SK-N-SH (cell line): ENCODE measurements at regions not wholly inside any gene's neighbourhood (a gene's known extent, or its start where the extent isn't known, plus 50 kb on each side); places are given as distances from the start of the nearest gene placed in this dataset.

Experiments used
- CTCF ChIA-PET: fragments of 300-600, 350-600 bp; formaldehyde crosslinking; extraction: SDS; loops from one replicate; lab custom pipeline; 2021; lab: Yijun Ruan, JAX
- POLR2A ChIA-PET: fragments of 350-600 bp; sonication (Branson Sonifier 250); formaldehyde crosslinking; extraction: SDS; loops from one replicate; lab custom pipeline; 2020; ENCODE audit warnings: antibody characterized with exemption, inconsistent platforms; lab: Yijun Ruan, JAX
- DNase-seq: peaks from one replicate; pipeline ENCODE4 v3.0.0; 2012
- H2AFZ ChIP-seq: fragments of 200-600 bp; sonication (generic); 2 replicates; pipeline ENCODE4 v1.8.1; 2016; ENCODE audit warnings: antibody characterized with exemption, mild to moderate bottlenecking, low read depth
- H3F3A ChIP-seq: fragments of 200-600 bp; sonication (generic); replicated peaks from 2 replicates; pipeline ENCODE3; 2016; ENCODE audit warnings: antibody characterized with exemption, mild to moderate bottlenecking; ENCODE audit not compliant: insufficient read depth
- H3K27ac ChIP-seq, 2 experiments: fragments of 200-500 bp in 1 of 2; fragments of 200-600 bp in 1 of 2; sonication (Bioruptor generic) in 1 of 2; sonication (generic), shearing (Covaris generic) in 1 of 2; 2 replicates each; pipeline versions ENCODE4 v1.5.1 to v1.6.1; 2014 to 2016; ENCODE audit warnings: low read depth in 2 of 2, inconsistent platforms in 1 of 2, low read length in 1 of 2, mild to moderate bottlenecking in 1 of 2, mixed read lengths in 1 of 2
- H3K27me3 ChIP-seq: fragments of 200-600 bp; sonication (generic), shearing (Covaris generic); 2 replicates; pipeline ENCODE4 v1.6.1; 2016; ENCODE audit warnings: mixed run types; ENCODE audit not compliant: insufficient read depth
- H3K36me3 ChIP-seq, 2 experiments: fragments of 200-500 bp in 1 of 2; fragments of 200-600 bp in 1 of 2; sonication (Bioruptor generic) in 1 of 2; sonication (generic) in 1 of 2; replicated peaks in 1 of 2; 2 replicates each; pipeline versions ENCODE3 to v1.5.1; 2014 to 2016; ENCODE audit warnings: low read length in 1 of 2, mild to moderate bottlenecking in 1 of 2; ENCODE audit not compliant: insufficient read depth in 2 of 2, control insufficient read depth in 1 of 2
- H3K4me1 ChIP-seq, 2 experiments: fragments of 200-500 bp in 1 of 2; fragments of 200-600 bp in 1 of 2; sonication (Bioruptor generic) in 1 of 2; sonication (generic), shearing (Covaris generic) in 1 of 2; 2 replicates each; pipeline versions ENCODE4 v1.5.1 to v1.6.1; 2014 to 2016; ENCODE audit warnings: low read depth in 1 of 2, low read length in 1 of 2, mixed run types in 1 of 2; ENCODE audit not compliant: insufficient read depth in 2 of 2, control insufficient read depth in 1 of 2
- H3K4me2 ChIP-seq: fragments of 200-600 bp; sonication (generic), shearing (Covaris generic); 2 replicates; pipeline ENCODE4 v1.6.1; 2017; ENCODE audit warnings: mixed run types
- H3K4me3 ChIP-seq, 2 experiments: fragments of 200-500 bp in 1 of 2; fragments of 200-600 bp in 1 of 2; sonication (Bioruptor generic) in 1 of 2; sonication (generic), shearing (Covaris generic) in 1 of 2; 2 replicates each; pipeline versions ENCODE4 v1.5.1 to v1.8.1; 2014 to 2016; ENCODE audit warnings: low read depth in 2 of 2, inconsistent platforms in 1 of 2, low read length in 1 of 2, mild to moderate bottlenecking in 1 of 2, mixed read lengths in 1 of 2, moderate library complexity in 1 of 2
- H3K79me2 ChIP-seq: fragments of 200-600 bp; sonication (generic); 2 replicates; pipeline ENCODE4 v1.8.1; 2017; ENCODE audit warnings: mild to moderate bottlenecking; ENCODE audit not compliant: insufficient read depth
- H3K9ac ChIP-seq: fragments of 200-600 bp; sonication (generic); 2 replicates; pipeline ENCODE4 v1.6.1; 2017; ENCODE audit warnings: mixed run types
- H3K9me2 ChIP-seq: fragments of 200-600 bp; sonication (generic); 2 replicates; pipeline ENCODE4 v1.6.1; 2017; ENCODE audit warnings: mixed run types
- H3K9me3 ChIP-seq: fragments of 200-600 bp; sonication (generic); 2 replicates; pipeline ENCODE4 v1.6.1; 2017; ENCODE audit warnings: mixed run types, mild to moderate bottlenecking, moderate library complexity
- H4K20me1 ChIP-seq: fragments of 200-600 bp; sonication (generic); 2 replicates; pipeline ENCODE4 v1.6.1; 2017; ENCODE audit warnings: mild to moderate bottlenecking, mixed run types; ENCODE audit not compliant: insufficient read depth
- CHD2 ChIP-seq: fragments of 150-350 bp; IDR thresholded peaks from 2 replicates; pipeline ENCODE4 v1.6.1; 2018; ENCODE audit warnings: low read length; ENCODE audit not compliant: partially characterized antibody
- ELF1 ChIP-seq: IDR thresholded peaks from 2 replicates; pipeline ENCODE4 v1.4.0; 2012
- EZH2phosphoT487 ChIP-seq: fragments of 200-600 bp; sonication (generic); IDR thresholded peaks from 2 replicates; pipeline ENCODE4 v1.6.1; 2017; ENCODE audit warnings: low read depth, mixed run types, mild to moderate bottlenecking, antibody characterized with exemption, moderate library complexity, borderline replicate concordance
- FOSL2 ChIP-seq: IDR thresholded peaks from 2 replicates; pipeline ENCODE4 v1.4.0; 2012; ENCODE audit warnings: low read depth, mild to moderate bottlenecking, moderate library complexity, borderline replicate concordance
- FOXM1 ChIP-seq: IDR thresholded peaks from 2 replicates; pipeline ENCODE4 v1.4.0; 2012; ENCODE audit warnings: low read depth, mild to moderate bottlenecking
- GATA2 ChIP-seq: sonication (generic); formaldehyde crosslinking; IDR thresholded peaks from 2 replicates; pipeline ENCODE4 v1.5.0; 2020; ENCODE audit warnings: mild to moderate bottlenecking, missing genetic modification reagents
- MXI1 ChIP-seq: IDR thresholded peaks from 2 replicates; pipeline ENCODE4 v1.6.1; 2012; ENCODE audit warnings: mild to moderate bottlenecking, low read depth, low read length, improper control_type of control experiment
- NFIC ChIP-seq: IDR thresholded peaks from 2 replicates; pipeline ENCODE4 v1.4.0; 2012; ENCODE audit warnings: borderline replicate concordance
- NRF1 ChIP-seq: IDR thresholded peaks from 2 replicates; pipeline ENCODE4 v1.6.1; 2012; ENCODE audit warnings: low read depth, mild to moderate bottlenecking, low read length
- RCOR1 ChIP-seq: fragments of 150-350 bp; IDR thresholded peaks from 2 replicates; pipeline ENCODE4 v1.6.1; 2017; ENCODE audit warnings: antibody characterized with exemption, low read length
- SMC3 ChIP-seq: IDR thresholded peaks from 2 replicates; pipeline ENCODE4 v1.6.1; 2012; ENCODE audit warnings: low read depth, low read length, improper control_type of control experiment
- TCF12 ChIP-seq: IDR thresholded peaks from 2 replicates; pipeline ENCODE4 v1.4.0; 2012
- WGBS: methylation state at CpG from one replicate; pipeline ENCODE4 v1.1.6; 2017; ENCODE audit warnings: low lambda C conversion rate; 5-methylcytosine and 5-hydroxymethylcytosine counted together
- TF ChIP-seq, protein P1 (sequence below): IDR thresholded peaks from 2 replicates; pipeline ENCODE4 v1.4.0; 2012; ENCODE audit warnings: low read depth, borderline replicate concordance
- TF ChIP-seq, protein P2 (sequence below): IDR thresholded peaks from 2 replicates; pipeline ENCODE4 v1.4.0; 2012; ENCODE audit warnings: low read depth, borderline replicate concordance
- TF ChIP-seq, protein P3 (sequence below): fragments of 200-600 bp; sonication (generic); IDR thresholded peaks from 2 replicates; pipeline ENCODE4 v1.6.1; 2017; ENCODE audit warnings: antibody characterized with exemption, mild to moderate bottlenecking, moderate library complexity
- TF ChIP-seq, protein P4 (sequence below): IDR thresholded peaks from 2 replicates; pipeline ENCODE4 v1.6.1; 2012; ENCODE audit warnings: mild to moderate bottlenecking, low read depth, low read length, moderate library complexity
- TF ChIP-seq, protein P5 (sequence below): IDR thresholded peaks from 2 replicates; pipeline ENCODE4; 2012
- TF ChIP-seq, protein P6 (sequence below): fragments of 150-350 bp; IDR thresholded peaks from 2 replicates; pipeline ENCODE4 v1.6.1; 2016; ENCODE audit warnings: mild to moderate bottlenecking, low read depth, low read length
- TF ChIP-seq, protein P7 (sequence below): fragments of 150-350 bp; IDR thresholded peaks from 2 replicates; pipeline ENCODE4 v1.6.1; 2017; ENCODE audit warnings: antibody characterized with exemption, low read length, low read depth, borderline replicate concordance

DNA sequence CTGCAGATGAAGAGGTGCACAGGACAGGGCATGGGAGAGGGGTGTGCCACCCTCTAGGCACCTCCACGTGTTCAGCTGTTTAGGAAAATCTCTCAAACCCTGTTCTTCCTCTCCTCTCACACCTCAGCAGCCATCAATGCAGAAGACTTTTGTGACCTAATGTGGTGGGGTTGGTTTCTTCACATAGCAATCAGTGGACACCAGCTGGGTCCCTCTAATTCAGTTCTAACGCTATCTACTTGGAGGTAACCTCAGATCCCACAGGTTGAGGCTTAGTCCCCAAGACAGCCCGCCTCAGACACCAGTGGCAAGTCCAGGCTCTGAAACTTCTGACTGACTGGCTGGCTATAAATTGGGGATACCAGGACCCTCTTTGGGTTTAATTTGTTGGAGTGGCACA, 69.9 kb upstream of the ANKRD10 start (continued):
- TF ChIP-seq, protein P1, sequence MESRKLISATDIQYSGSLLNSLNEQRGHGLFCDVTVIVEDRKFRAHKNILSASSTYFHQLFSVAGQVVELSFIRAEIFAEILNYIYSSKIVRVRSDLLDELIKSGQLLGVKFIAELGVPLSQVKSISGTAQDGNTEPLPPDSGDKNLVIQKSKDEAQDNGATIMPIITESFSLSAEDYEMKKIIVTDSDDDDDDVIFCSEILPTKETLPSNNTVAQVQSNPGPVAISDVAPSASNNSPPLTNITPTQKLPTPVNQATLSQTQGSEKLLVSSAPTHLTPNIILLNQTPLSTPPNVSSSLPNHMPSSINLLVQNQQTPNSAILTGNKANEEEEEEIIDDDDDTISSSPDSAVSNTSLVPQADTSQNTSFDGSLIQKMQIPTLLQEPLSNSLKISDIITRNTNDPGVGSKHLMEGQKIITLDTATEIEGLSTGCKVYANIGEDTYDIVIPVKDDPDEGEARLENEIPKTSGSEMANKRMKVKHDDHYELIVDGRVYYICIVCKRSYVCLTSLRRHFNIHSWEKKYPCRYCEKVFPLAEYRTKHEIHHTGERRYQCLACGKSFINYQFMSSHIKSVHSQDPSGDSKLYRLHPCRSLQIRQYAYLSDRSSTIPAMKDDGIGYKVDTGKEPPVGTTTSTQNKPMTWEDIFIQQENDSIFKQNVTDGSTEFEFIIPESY: no peak
- TF ChIP-seq GATA2 (CRISPR knock-in tag): no peak
- TF ChIP-seq, protein P2, sequence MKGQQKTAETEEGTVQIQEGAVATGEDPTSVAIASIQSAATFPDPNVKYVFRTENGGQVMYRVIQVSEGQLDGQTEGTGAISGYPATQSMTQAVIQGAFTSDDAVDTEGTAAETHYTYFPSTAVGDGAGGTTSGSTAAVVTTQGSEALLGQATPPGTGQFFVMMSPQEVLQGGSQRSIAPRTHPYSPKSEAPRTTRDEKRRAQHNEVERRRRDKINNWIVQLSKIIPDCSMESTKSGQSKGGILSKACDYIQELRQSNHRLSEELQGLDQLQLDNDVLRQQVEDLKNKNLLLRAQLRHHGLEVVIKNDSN: no peak

DNA sequence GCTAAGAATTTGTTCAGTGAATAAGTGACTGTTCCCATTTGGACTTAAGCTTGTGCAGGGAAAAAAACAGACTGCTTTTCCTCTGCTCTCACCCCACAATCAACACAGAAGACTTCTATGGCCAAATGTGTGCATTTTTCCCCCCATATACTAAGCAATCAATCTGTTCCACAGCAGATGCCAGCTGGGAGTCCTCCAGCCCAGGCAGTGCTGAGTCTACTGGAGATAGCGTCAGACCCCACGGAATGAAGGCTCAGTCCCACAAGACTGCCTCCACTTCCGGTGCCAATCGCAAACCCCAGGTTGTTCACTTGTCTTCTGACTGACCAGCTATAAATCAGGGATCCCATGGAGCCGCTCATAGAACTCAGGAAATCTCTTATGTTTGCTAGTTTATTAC, 69.5 kb upstream of the ANKRD10 start:
- peaks cover 10% of the 10 kb centered on the region; the same call in 1 of the 2 replicates for H3K27me3 ChIP-seq
- 30% methylated on average over 5 of the region's 5 CpGs for WGBS
- no peak overlapping the region for H3K4me3 ChIP-seq
- no peaks in the 10 kb centered on the region for H4K20me1 ChIP-seq
- CTCF ChIA-PET: interaction anchor here (1.2 kb wide), 1 partner anchor 9 kb away, joined by 3 read pairs; no protein-coding TSS in a partner anchor
- H2AFZ ChIP-seq: no peak overlapping the region
- no peaks in the 10 kb centered on the region for H3K9me3 ChIP-seq
- no peak overlapping the region for H3K9ac ChIP-seq
- H3F3A ChIP-seq: no peaks in the 10 kb centered on the region
- no peaks in the 10 kb centered on the region; a peak in 2 of 4 replicates for H3K4me1 ChIP-seq
- no peak for DNase-seq
- TF ChIP-seq, protein P3, sequence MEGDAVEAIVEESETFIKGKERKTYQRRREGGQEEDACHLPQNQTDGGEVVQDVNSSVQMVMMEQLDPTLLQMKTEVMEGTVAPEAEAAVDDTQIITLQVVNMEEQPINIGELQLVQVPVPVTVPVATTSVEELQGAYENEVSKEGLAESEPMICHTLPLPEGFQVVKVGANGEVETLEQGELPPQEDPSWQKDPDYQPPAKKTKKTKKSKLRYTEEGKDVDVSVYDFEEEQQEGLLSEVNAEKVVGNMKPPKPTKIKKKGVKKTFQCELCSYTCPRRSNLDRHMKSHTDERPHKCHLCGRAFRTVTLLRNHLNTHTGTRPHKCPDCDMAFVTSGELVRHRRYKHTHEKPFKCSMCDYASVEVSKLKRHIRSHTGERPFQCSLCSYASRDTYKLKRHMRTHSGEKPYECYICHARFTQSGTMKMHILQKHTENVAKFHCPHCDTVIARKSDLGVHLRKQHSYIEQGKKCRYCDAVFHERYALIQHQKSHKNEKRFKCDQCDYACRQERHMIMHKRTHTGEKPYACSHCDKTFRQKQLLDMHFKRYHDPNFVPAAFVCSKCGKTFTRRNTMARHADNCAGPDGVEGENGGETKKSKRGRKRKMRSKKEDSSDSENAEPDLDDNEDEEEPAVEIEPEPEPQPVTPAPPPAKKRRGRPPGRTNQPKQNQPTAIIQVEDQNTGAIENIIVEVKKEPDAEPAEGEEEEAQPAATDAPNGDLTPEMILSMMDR: no peak
- TF ChIP-seq CHD2: no peak
- TF ChIP-seq TCF12: no peak
- no peak for TF ChIP-seq RCOR1
- TF ChIP-seq FOSL2: no peak
- TF ChIP-seq NFIC: no peak
- no peak for TF ChIP-seq FOXM1
- TF ChIP-seq, protein P4, sequence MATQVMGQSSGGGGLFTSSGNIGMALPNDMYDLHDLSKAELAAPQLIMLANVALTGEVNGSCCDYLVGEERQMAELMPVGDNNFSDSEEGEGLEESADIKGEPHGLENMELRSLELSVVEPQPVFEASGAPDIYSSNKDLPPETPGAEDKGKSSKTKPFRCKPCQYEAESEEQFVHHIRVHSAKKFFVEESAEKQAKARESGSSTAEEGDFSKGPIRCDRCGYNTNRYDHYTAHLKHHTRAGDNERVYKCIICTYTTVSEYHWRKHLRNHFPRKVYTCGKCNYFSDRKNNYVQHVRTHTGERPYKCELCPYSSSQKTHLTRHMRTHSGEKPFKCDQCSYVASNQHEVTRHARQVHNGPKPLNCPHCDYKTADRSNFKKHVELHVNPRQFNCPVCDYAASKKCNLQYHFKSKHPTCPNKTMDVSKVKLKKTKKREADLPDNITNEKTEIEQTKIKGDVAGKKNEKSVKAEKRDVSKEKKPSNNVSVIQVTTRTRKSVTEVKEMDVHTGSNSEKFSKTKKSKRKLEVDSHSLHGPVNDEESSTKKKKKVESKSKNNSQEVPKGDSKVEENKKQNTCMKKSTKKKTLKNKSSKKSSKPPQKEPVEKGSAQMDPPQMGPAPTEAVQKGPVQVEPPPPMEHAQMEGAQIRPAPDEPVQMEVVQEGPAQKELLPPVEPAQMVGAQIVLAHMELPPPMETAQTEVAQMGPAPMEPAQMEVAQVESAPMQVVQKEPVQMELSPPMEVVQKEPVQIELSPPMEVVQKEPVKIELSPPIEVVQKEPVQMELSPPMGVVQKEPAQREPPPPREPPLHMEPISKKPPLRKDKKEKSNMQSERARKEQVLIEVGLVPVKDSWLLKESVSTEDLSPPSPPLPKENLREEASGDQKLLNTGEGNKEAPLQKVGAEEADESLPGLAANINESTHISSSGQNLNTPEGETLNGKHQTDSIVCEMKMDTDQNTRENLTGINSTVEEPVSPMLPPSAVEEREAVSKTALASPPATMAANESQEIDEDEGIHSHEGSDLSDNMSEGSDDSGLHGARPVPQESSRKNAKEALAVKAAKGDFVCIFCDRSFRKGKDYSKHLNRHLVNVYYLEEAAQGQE: no peak
- no peak for TF ChIP-seq ELF1
- no peak for TF ChIP-seq MXI1
- no peak for TF ChIP-seq EZH2phosphoT487
- TF ChIP-seq NRF1: no peak
- TF ChIP-seq, protein P5, sequence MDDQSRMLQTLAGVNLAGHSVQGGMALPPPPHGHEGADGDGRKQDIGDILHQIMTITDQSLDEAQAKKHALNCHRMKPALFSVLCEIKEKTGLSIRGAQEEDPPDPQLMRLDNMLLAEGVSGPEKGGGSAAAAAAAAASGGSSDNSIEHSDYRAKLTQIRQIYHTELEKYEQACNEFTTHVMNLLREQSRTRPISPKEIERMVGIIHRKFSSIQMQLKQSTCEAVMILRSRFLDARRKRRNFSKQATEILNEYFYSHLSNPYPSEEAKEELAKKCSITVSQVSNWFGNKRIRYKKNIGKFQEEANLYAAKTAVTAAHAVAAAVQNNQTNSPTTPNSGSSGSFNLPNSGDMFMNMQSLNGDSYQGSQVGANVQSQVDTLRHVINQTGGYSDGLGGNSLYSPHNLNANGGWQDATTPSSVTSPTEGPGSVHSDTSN: no peak
- TF ChIP-seq GATA2 (CRISPR knock-in tag): no peak
- TF ChIP-seq SMC3: no peak
- TF ChIP-seq, protein P2: no peak
- TF ChIP-seq, protein P6, sequence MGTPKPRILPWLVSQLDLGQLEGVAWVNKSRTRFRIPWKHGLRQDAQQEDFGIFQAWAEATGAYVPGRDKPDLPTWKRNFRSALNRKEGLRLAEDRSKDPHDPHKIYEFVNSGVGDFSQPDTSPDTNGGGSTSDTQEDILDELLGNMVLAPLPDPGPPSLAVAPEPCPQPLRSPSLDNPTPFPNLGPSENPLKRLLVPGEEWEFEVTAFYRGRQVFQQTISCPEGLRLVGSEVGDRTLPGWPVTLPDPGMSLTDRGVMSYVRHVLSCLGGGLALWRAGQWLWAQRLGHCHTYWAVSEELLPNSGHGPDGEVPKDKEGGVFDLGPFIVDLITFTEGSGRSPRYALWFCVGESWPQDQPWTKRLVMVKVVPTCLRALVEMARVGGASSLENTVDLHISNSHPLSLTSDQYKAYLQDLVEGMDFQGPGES: no peak
- TF ChIP-seq, protein P7, sequence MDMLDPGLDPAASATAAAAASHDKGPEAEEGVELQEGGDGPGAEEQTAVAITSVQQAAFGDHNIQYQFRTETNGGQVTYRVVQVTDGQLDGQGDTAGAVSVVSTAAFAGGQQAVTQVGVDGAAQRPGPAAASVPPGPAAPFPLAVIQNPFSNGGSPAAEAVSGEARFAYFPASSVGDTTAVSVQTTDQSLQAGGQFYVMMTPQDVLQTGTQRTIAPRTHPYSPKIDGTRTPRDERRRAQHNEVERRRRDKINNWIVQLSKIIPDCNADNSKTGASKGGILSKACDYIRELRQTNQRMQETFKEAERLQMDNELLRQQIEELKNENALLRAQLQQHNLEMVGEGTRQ: no peak
- H3K27ac ChIP-seq: no peak overlapping the region
- H3K4me2 ChIP-seq: no peak overlapping the region
- H3K36me3 ChIP-seq: no peaks in the 10 kb centered on the region
- H3K79me2 ChIP-seq: no peaks in the 10 kb centered on the region
- POLR2A ChIA-PET: no interaction called here
- no peaks in the 10 kb centered on the region for H3K9me2 ChIP-seq
